ENCODE measurements at regions not wholly inside any gene's neighbourhood (a gene's known extent, or its start where the extent isn't known, plus 50 kb on each side); places are given as distances from the start of the nearest gene placed in this dataset.

GRCh38 chr14:42715316-42715715 is 1108.6 kb downstream of the LRFN5 start:
- H3K9me3 ChIP-seq: no peaks in the 10 kb centered on the region
- no peaks in the 10 kb centered on the region for H3K36me3 ChIP-seq
- no peaks in the 10 kb centered on the region for H3K27me3 ChIP-seq (replicated peaks; ENCODE audit: insufficient read depth)
- no peaks in the 10 kb centered on the region for H3K4me1 ChIP-seq (ENCODE audit: control insufficient read depth in 1 of 2, low read depth in 2 of 2)
- DNase-seq (ENCODE audit: low spot score) (no peak), ATAC-seq (ENCODE audit: insufficient number of reproducible peaks, low FRiP score, low read depth) (no peak)
- no peak for TF ChIP-seq CTCF (IDR thresholded peaks at IDR 0.05)
- no peak overlapping the region for H3K4me3 ChIP-seq
- no peak overlapping the region for H3K27ac ChIP-seq

GRCh38 chr14:42710071-42710470 is 1103.4 kb downstream of the LRFN5 start:
- Histone ChIP-seq H3K4me3 (no peak overlapping the region), H3K9me3 (no peaks in the 10 kb centered on the region), H3K27ac (no peak overlapping the region), H3K36me3 (no peaks in the 10 kb centered on the region), H3K27me3 (replicated peaks; ENCODE audit: insufficient read depth) (no peaks in the 10 kb centered on the region), H3K4me1 (ENCODE audit: control insufficient read depth in 1 of 2, low read depth in 2 of 2) (no peaks in the 10 kb centered on the region)
- DNase-seq (ENCODE audit: low spot score) (no peak), ATAC-seq (ENCODE audit: insufficient number of reproducible peaks, low FRiP score, low read depth) (no peak)
- no peak for TF ChIP-seq CTCF (IDR thresholded peaks at IDR 0.05)

- no peak for TF ChIP-seq CTCF (IDR thresholded peaks at IDR 0.05)
- Histone ChIP-seq H3K27ac (no peak overlapping the region), H3K4me1 (ENCODE audit: control insufficient read depth in 1 of 2, low read depth in 2 of 2) (no peaks in the 10 kb centered on the region), H3K36me3 (no peaks in the 10 kb centered on the region), H3K9me3 (no peaks in the 10 kb centered on the region), H3K27me3 (replicated peaks; ENCODE audit: insufficient read depth) (no peaks in the 10 kb centered on the region), H3K4me3 (no peak overlapping the region)
- no peak for DNase-seq (ENCODE audit: low spot score)
- no peak for ATAC-seq (ENCODE audit: insufficient number of reproducible peaks, low FRiP score, low read depth)
Measured at GRCh38 chr14:42703501-42703900, 1096.8 kb downstream of the LRFN5 start.

GRCh38 chr14:42687421-42687820 is 1080.7 kb downstream of the LRFN5 start:
- no peak overlapping the region for H3K27ac ChIP-seq
- no peak for TF ChIP-seq CTCF (IDR thresholded peaks at IDR 0.05)

GRCh38 chr14:42683707-42684106 is 1077.0 kb downstream of the LRFN5 start:
- DNase-seq (ENCODE audit: low spot score): no peak
- no peaks in the 10 kb centered on the region for H3K36me3 ChIP-seq
- H3K4me3 ChIP-seq: no peak overlapping the region
- H3K9me3 ChIP-seq: no peaks in the 10 kb centered on the region
- H3K27ac ChIP-seq: no peak overlapping the region
- H3K4me1 ChIP-seq (ENCODE audit: control insufficient read depth in 1 of 2, low read depth in 2 of 2): no peaks in the 10 kb centered on the region
- no peak for TF ChIP-seq CTCF (IDR thresholded peaks at IDR 0.05)
- no peak for ATAC-seq (ENCODE audit: insufficient number of reproducible peaks, low FRiP score, low read depth)
- H3K27me3 ChIP-seq (replicated peaks; ENCODE audit: insufficient read depth): no peaks in the 10 kb centered on the region

More at GRCh38 chr14:42687421-42687820, 1080.7 kb downstream of the LRFN5 start:
- no peak for DNase-seq (ENCODE audit: low spot score)
- ATAC-seq (ENCODE audit: insufficient number of reproducible peaks, low FRiP score, low read depth): no peak
- Histone ChIP-seq H3K4me3 (no peak overlapping the region), H3K4me1 (ENCODE audit: control insufficient read depth in 1 of 2, low read depth in 2 of 2) (no peaks in the 10 kb centered on the region), H3K36me3 (no peaks in the 10 kb centered on the region), H3K9me3 (no peaks in the 10 kb centered on the region), H3K27me3 (replicated peaks; ENCODE audit: insufficient read depth) (no peaks in the 10 kb centered on the region)

Measured in thoracic aorta (tissue), 2 donors.